Naive thymus-derived CD4-positive, alpha-beta T cell (primary cell): ENCODE measurements at regions not wholly inside any gene's neighbourhood (a gene's known extent, or its start where the extent isn't known, plus 50 kb on each side); places are given as distances from the start of the nearest gene placed in this dataset.

ENCODE experiments used
- ATAC-seq: fragments of 150-1000 bp; cut with Tn5 transposase; 2 replicates; pipeline ENCODE4 v1.10.0; 2021; ENCODE audit warnings: mild to moderate bottlenecking, moderate library complexity
- CTCF ChIA-PET: fragments of 350-600 bp; sonication (Branson Sonifier 250); formaldehyde crosslinking; loops from one replicate; lab custom pipeline; 2021; ENCODE audit warnings: antibody characterized with exemption; lab: Charles Lee
- POLR2A ChIA-PET: fragments of 350-600 bp; sonication (Branson Sonifier 250); formaldehyde crosslinking; loops from one replicate; lab custom pipeline; 2021; ENCODE audit warnings: antibody characterized with exemption, inconsistent platforms; lab: Charles Lee
- DNase-seq, 9 donors: peaks; one replicate each; pipeline versions ENCODE4 v3.0.0 to v3.0.0-alpha.2; 2020 to 2022; ENCODE audit warnings: mixed read lengths in 1 of 9
- H3K27ac ChIP-seq: one replicate; pipeline ENCODE4 v1.7.0; 2013; ENCODE audit warnings: mild to moderate bottlenecking, low read depth, low read length, moderate library complexity
- H3K27me3 ChIP-seq, 2 donors: one replicate each; pipeline ENCODE4 v1.7.0; 2013; ENCODE audit warnings: low read length in 2 of 2, mild to moderate bottlenecking in 2 of 2, moderate library complexity in 2 of 2; ENCODE audit not compliant: control insufficient read depth in 2 of 2, insufficient read depth in 2 of 2
- H3K36me3 ChIP-seq, 3 experiments: 1 replicate in 2 of 3; 2 replicates in 1 of 3; pipeline ENCODE4 v1.7.0; 2013; ENCODE audit warnings: low read length in 3 of 3, mild to moderate bottlenecking in 3 of 3, moderate library complexity in 1 of 3; ENCODE audit not compliant: insufficient read depth in 3 of 3, control insufficient read depth in 2 of 3
- H3K4me1 ChIP-seq, 2 donors: one replicate each; pipeline ENCODE4 v1.7.0; 2013; ENCODE audit warnings: low read length in 2 of 2, mild to moderate bottlenecking in 2 of 2, moderate library complexity in 1 of 2; ENCODE audit not compliant: control insufficient read depth in 2 of 2, insufficient read depth in 2 of 2
- H3K4me3 ChIP-seq: 2 replicates; pipeline ENCODE4 v1.7.0; 2013; ENCODE audit warnings: mild to moderate bottlenecking, low read length
- H3K9me3 ChIP-seq, 3 experiments: 1 replicate in 2 of 3; 2 replicates in 1 of 3; pipeline ENCODE4 v1.7.0; 2013; ENCODE audit warnings: low read length in 3 of 3; ENCODE audit not compliant: control insufficient read depth in 2 of 3
- H3K27ac Mint-ChIP-seq, 9 donors: one replicate each; pipeline ENCODE4 v1.8.0; 2020 to 2022; ENCODE audit warnings: mixed read lengths in 9 of 9, mild to moderate bottlenecking in 8 of 9, moderate library complexity in 5 of 9, inconsistent platforms in 2 of 9
- H3K27me3 Mint-ChIP-seq, 5 donors: one replicate each; pipeline ENCODE4 v1.8.0; 2021 to 2022; ENCODE audit warnings: mixed read lengths in 5 of 5, mild to moderate bottlenecking in 1 of 5
- H3K36me3 Mint-ChIP-seq, 5 donors: one replicate each; pipeline ENCODE4 v1.8.0; 2020 to 2022; ENCODE audit warnings: mixed read lengths in 5 of 5, mild to moderate bottlenecking in 3 of 5, inconsistent platforms in 1 of 5
- H3K4me1 Mint-ChIP-seq, 7 donors: one replicate each; pipeline ENCODE4 v1.8.0; 2020 to 2022; ENCODE audit warnings: mixed read lengths in 7 of 7, mild to moderate bottlenecking in 3 of 7, inconsistent platforms in 1 of 7
- H3K4me3 Mint-ChIP-seq, 10 donors: one replicate each; pipeline ENCODE4 v1.8.0; 2020 to 2022; ENCODE audit warnings: mild to moderate bottlenecking in 10 of 10, mixed read lengths in 10 of 10, moderate library complexity in 6 of 10, inconsistent platforms in 2 of 10
- H3K9me3 Mint-ChIP-seq, 11 donors: one replicate each; pipeline ENCODE4 v1.8.0; 2020 to 2022; ENCODE audit warnings: mixed read lengths in 11 of 11, mild to moderate bottlenecking in 4 of 11, inconsistent platforms in 1 of 11, moderate library complexity in 1 of 11
- intact Hi-C, 2 donors: fragments of 100-400 bp; cut with micrococcal nuclease; formaldehyde crosslinking; loops; one replicate each; pipeline ENCODE4 v1.15.1; 2023

GRCh38 chr20:20875716-20876115, 163.3 kb upstream of the RALGAPA2 start:
- Histone ChIP-seq H3K36me3 (no peaks in the 10 kb centered on the region), H3K4me3 (no peak overlapping the region), H3K27me3 (no peaks in the 10 kb centered on the region), H3K4me1 (no peaks in the 10 kb centered on the region), H3K9me3 (no peaks in the 10 kb centered on the region), H3K27ac (no peak overlapping the region)
- H3K4me3 Mint-ChIP-seq = no peak overlapping the region
- CTCF ChIA-PET = no interaction called here
- no peak overlapping the region for H3K27ac Mint-ChIP-seq
- ATAC-seq = no peak
- peaks cover 3 to 49% (median 31%) of the 10 kb centered on the region in 5 donors for H3K27me3 Mint-ChIP-seq
- no peaks in the 10 kb centered on the region for H3K4me1 Mint-ChIP-seq
- H3K9me3 Mint-ChIP-seq = peaks cover 0 to 3% (median 0%) of the 10 kb centered on the region in 11 donors
- POLR2A ChIA-PET = no interaction called here
- intact Hi-C loops = no loop called here
- no peaks in the 10 kb centered on the region for H3K36me3 Mint-ChIP-seq
- no peak for DNase-seq

DNA sequence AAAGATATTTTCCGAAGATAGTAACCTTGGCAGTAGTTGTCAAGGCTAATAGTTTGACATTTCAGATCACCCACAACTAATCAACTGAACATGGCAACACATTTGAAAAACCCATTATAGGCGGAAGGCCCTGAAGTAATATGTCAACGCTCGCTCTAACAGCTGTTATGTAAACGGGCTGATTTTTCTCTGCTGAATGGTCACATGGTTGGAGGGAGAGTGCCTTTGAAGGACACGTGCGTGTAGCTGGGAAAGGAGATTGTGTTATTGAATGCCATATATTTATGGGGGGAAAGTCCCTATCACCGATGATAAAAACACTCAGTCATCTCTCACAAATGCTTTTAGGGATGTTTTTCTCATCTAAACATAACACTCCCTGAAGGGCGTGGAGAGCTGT, 160.0 kb upstream of the RALGAPA2 start:
- Histone ChIP-seq H3K9me3 (no peaks in the 10 kb centered on the region), H3K4me1 (no peaks in the 10 kb centered on the region), H3K36me3 (no peaks in the 10 kb centered on the region), H3K4me3 (no peak overlapping the region), H3K27ac (no peak overlapping the region), H3K27me3 (no peaks in the 10 kb centered on the region)
- peaks cover 0 to 1% (median 0%) of the 10 kb centered on the region in 11 donors for H3K9me3 Mint-ChIP-seq
- no peak for DNase-seq
- intact Hi-C loops = no loop called here
- H3K4me3 Mint-ChIP-seq = no peak overlapping the region
- H3K4me1 Mint-ChIP-seq = no peaks in the 10 kb centered on the region
- H3K36me3 Mint-ChIP-seq = no peaks in the 10 kb centered on the region
- ChIA-PET POLR2A (no interaction called here), CTCF (no interaction called here)
- H3K27ac Mint-ChIP-seq = no peak overlapping the region
- no peak for ATAC-seq
- peaks cover 5 to 58% (median 28%) of the 10 kb centered on the region in 5 donors for H3K27me3 Mint-ChIP-seq

- ChIA-PET CTCF (interaction anchor here (0.6 to 0.7 kb wide), 2 partner anchors 9 to 704 kb away, joined by 3 read pairs; no protein-coding TSS in a partner anchor), POLR2A (no interaction called here)
- no peak overlapping the region for H3K27ac ChIP-seq
- H3K4me3 ChIP-seq = no peak overlapping the region
- no peaks in the 10 kb centered on the region for H3K9me3 ChIP-seq
- no peaks in the 10 kb centered on the region for H3K4me1 ChIP-seq
- no peaks in the 10 kb centered on the region for H3K36me3 Mint-ChIP-seq
- peaks cover 5 to 48% (median 23%) of the 10 kb centered on the region in 5 donors for H3K27me3 Mint-ChIP-seq
- no peaks in the 10 kb centered on the region for H3K27me3 ChIP-seq
- H3K9me3 Mint-ChIP-seq = peaks cover 0 to 1% (median 0%) of the 10 kb centered on the region in 11 donors
- intact Hi-C loops = no loop called here
- DNase-seq = no peak
- no peak for ATAC-seq
- peaks cover 0 to 1% (median 0%) of the 10 kb centered on the region in 7 donors for H3K4me1 Mint-ChIP-seq
- H3K27ac Mint-ChIP-seq = no peak overlapping the region
- no peak overlapping the region for H3K4me3 Mint-ChIP-seq
- H3K36me3 ChIP-seq = no peaks in the 10 kb centered on the region
These were observed 156.8 kb upstream of the RALGAPA2 start for GRCh38 chr20:20869161-20869775.

GRCh38 chr20:20864351-20865096, 152.1 kb upstream of the RALGAPA2 start:
- no peaks in the 10 kb centered on the region for H3K4me1 ChIP-seq
- no peak for DNase-seq
- Mint-ChIP-seq H3K9me3 (no peaks in the 10 kb centered on the region), H3K4me1 (peaks cover 0 to 1% (median 0%) of the 10 kb centered on the region in 7 donors), H3K27ac (no peak overlapping the region), H3K27me3 (peaks cover 6 to 25% (median 19%) of the 10 kb centered on the region in 5 donors), H3K36me3 (no peaks in the 10 kb centered on the region), H3K4me3 (no peak overlapping the region)
- no peak for ATAC-seq
- no peaks in the 10 kb centered on the region for H3K9me3 ChIP-seq
- no peak overlapping the region for H3K4me3 ChIP-seq
- no peaks in the 10 kb centered on the region for H3K36me3 ChIP-seq
- no peak overlapping the region for H3K27ac ChIP-seq
- CTCF ChIA-PET = interaction anchor here (1.4 kb wide), 1 partner anchor 640 kb away, joined by 4 read pairs; no protein-coding TSS in a partner anchor
- POLR2A ChIA-PET = no interaction called here
- intact Hi-C loops = loop anchor here in 1 of 2 donors (5.0 kb wide), 1 partner anchor 373 kb away; no protein-coding TSS in a partner anchor
- H3K27me3 ChIP-seq = no peaks in the 10 kb centered on the region

DNA sequence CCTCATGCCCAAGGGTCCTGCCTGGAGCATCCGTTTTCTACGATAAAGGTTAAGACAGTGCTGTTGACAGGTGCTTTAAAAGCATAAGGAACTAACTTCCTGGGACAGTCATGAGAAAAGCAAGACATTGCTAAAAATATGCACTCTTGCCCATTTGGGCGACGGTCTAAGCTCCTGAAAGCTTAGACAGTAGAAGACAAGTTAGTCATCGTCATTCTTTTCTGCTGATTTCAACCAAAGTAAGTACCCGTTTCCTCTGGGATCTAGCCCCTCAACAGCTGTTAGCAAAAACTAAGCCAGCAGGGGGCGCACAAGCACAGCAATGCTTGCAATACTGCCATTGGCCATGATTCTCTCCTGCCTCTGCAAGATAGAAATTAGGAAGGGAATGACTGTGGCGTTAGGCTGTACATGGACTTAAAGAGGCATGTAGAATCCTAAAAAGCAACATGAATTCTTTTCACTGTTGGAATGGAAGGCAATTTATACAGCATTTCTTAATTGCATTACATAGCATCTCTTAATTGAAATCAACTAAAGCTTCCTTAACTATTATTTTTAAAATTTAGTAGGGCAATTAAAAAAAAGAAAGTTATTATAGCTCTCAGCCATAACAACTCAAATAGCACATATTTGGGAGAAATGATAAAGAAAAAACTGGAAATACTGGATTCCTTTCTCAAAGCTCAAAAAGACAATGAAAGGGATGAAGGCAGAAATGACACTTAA, 147.8 kb upstream of the RALGAPA2 start:
- Histone ChIP-seq H3K36me3 (no peaks in the 10 kb centered on the region), H3K27ac (no peak overlapping the region), H3K27me3 (no peaks in the 10 kb centered on the region), H3K9me3 (no peaks in the 10 kb centered on the region), H3K4me3 (no peak overlapping the region), H3K4me1 (no peaks in the 10 kb centered on the region)
- CTCF ChIA-PET = interaction anchor here (0.7 to 3.3 kb wide), 8 partner anchors 11 to 645 kb away, joined by 3 to 23 read pairs (median 3); no protein-coding TSS in a partner anchor
- Mint-ChIP-seq H3K27ac (no peak overlapping the region), H3K27me3 (peaks cover 13 to 38% (median 31%) of the 10 kb centered on the region in 5 donors), H3K4me3 (no peak overlapping the region), H3K36me3 (no peaks in the 10 kb centered on the region), H3K4me1 (peaks cover 0 to 1% (median 0%) of the 10 kb centered on the region in 7 donors), H3K9me3 (no peaks in the 10 kb centered on the region)
- ATAC-seq (peak; percentile 81), DNase-seq (peak; percentile 44 to 80 (median 64))
- POLR2A ChIA-PET = interaction anchor here (0.9 kb wide), 1 partner anchor 9 kb away, joined by 3 read pairs; no protein-coding TSS in a partner anchor
- intact Hi-C loops = loop anchor here (1.0 to 5.0 kb wide), 5 partner anchors 241 to 755 kb away; no protein-coding TSS in a partner anchor

DNA sequence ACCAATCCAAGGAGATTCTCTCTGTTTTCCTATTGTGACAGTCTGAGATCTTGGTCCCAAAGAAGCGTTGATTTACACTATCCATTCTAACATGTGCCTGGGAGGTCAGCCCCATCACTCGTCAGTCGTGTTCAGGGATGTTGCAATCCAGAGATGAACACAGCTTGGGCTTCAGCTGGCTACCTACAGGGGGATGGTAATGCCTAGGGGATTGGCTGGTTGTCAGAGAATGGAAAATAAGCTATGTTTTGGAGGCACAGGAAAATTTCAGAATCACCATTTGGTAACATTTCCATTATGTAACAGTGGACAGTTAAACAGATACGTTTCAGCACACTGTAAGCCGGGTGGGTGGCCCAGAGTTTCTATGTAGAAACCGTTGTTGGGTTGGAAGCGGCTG, 147.1 kb upstream of the RALGAPA2 start:
- POLR2A ChIA-PET = interaction anchor here (0.9 kb wide), 1 partner anchor 8 kb away, joined by 3 read pairs; no protein-coding TSS in a partner anchor
- Histone ChIP-seq H3K9me3 (no peaks in the 10 kb centered on the region), H3K4me3 (no peak overlapping the region), H3K36me3 (no peaks in the 10 kb centered on the region), H3K27me3 (no peaks in the 10 kb centered on the region), H3K4me1 (no peaks in the 10 kb centered on the region), H3K27ac (no peak overlapping the region)
- no peak for DNase-seq
- Mint-ChIP-seq H3K36me3 (no peaks in the 10 kb centered on the region), H3K4me1 (no peaks in the 10 kb centered on the region), H3K27ac (no peak overlapping the region), H3K27me3 (peaks cover 13 to 38% (median 32%) of the 10 kb centered on the region in 5 donors), H3K9me3 (peaks cover 0 to under 1% (median 0%) of the 10 kb centered on the region in 11 donors), H3K4me3 (no peak overlapping the region)
- no peak for ATAC-seq
- CTCF ChIA-PET = interaction anchor here (0.6 to 3.3 kb wide), 7 partner anchors 8 to 646 kb away, joined by 3 to 23 read pairs (median 3); no protein-coding TSS in a partner anchor
- intact Hi-C loops = no loop called here
